Tibial nerve (tissue), 4 donors: ENCODE measurements at regions not wholly inside any gene's neighbourhood (a gene's known extent, or its start where the extent isn't known, plus 50 kb on each side); places are given as distances from the start of the nearest gene placed in this dataset.

ENCODE experiments used
- DNase-seq, 2 donors: peaks; one replicate each; pipeline ENCODE4 v3.0.0-alpha.2; 2019; ENCODE audit warnings: low spot score in 2 of 2
- H3K27ac ChIP-seq, 4 donors: fragments of 200-600 bp; sonication (generic) in 3 of 4; one replicate each; pipeline ENCODE4 v1.5.1; 2017 to 2019; ENCODE audit warnings: mild to moderate bottlenecking in 1 of 4
- H3K27me3 ChIP-seq, 2 donors: fragments of 200-600 bp; sonication (generic) in 1 of 2; one replicate each; pipeline versions ENCODE4 v1.5.1 to v1.6.0; 2017 to 2019
- H3K36me3 ChIP-seq, 3 donors: fragments of 200-600 bp; sonication (generic); one replicate each; pipeline ENCODE4 v1.5.1; 2018 to 2019
- H3K4me1 ChIP-seq, 4 donors: fragments of 200-600 bp; sonication (generic) in 3 of 4; one replicate each; pipeline ENCODE4 v1.5.1; 2017 to 2019
- H3K4me3 ChIP-seq, 4 donors: fragments of 200-600 bp; sonication (generic) in 3 of 4; one replicate each; pipeline ENCODE4 v1.5.1; 2017 to 2019; ENCODE audit warnings: mild to moderate bottlenecking in 1 of 4, moderate library complexity in 1 of 4
- H3K9me3 ChIP-seq, 4 donors: fragments of 200-600 bp; sonication (generic) in 3 of 4; one replicate each; pipeline ENCODE4 v1.5.1; 2017 to 2019
- EP300 ChIP-seq, 2 donors: sonication (generic); formaldehyde crosslinking; IDR thresholded peaks; one replicate each; pipeline ENCODE4 v1.6.1; 2017; ENCODE audit warnings: antibody characterized with exemption in 2 of 2, mild to moderate bottlenecking in 1 of 2
- POLR2A ChIP-seq, 2 donors: fragments of 450-650 bp; IDR thresholded peaks; one replicate each; pipeline ENCODE4 v1.6.1; 2017; ENCODE audit warnings: antibody characterized with exemption in 2 of 2, mild to moderate bottlenecking in 2 of 2, moderate library complexity in 2 of 2
- WGBS, 2 donors: methylation state at CpG; one replicate each; pipeline ENCODE4 v1.1.5; 2018; 5-methylcytosine and 5-hydroxymethylcytosine counted together
- TF ChIP-seq, protein P1 (sequence below), 5 experiments: fragments of 200-600 bp in 3 of 5; fragments of 450-650 bp in 2 of 5; sonication (generic) in 3 of 5; IDR thresholded peaks; one replicate each; pipeline ENCODE4 v1.5.1; 2016 to 2019; ENCODE audit warnings: antibody characterized with exemption in 5 of 5, mild to moderate bottlenecking in 3 of 5, moderate library complexity in 2 of 5

GRCh38 chr4:134610172-134610571 is 408.6 kb upstream of the PABPC4L start:
- Histone ChIP-seq H3K9me3 (no peaks in the 10 kb centered on the region), H3K4me1 (no peaks in the 10 kb centered on the region), H3K27ac (no peak overlapping the region), H3K36me3 (no peaks in the 10 kb centered on the region), H3K4me3 (no peak overlapping the region), H3K27me3 (no peaks in the 10 kb centered on the region)
- WGBS, 2 donors: 78 to 81% methylated on average over 1 of the region's 1 CpG
- DNase-seq: no peak
- TF ChIP-seq POLR2A (IDR thresholded peaks at IDR 0.05) (no peak), EP300 (IDR thresholded peaks at IDR 0.05) (no peak)
- TF ChIP-seq, protein P1, sequence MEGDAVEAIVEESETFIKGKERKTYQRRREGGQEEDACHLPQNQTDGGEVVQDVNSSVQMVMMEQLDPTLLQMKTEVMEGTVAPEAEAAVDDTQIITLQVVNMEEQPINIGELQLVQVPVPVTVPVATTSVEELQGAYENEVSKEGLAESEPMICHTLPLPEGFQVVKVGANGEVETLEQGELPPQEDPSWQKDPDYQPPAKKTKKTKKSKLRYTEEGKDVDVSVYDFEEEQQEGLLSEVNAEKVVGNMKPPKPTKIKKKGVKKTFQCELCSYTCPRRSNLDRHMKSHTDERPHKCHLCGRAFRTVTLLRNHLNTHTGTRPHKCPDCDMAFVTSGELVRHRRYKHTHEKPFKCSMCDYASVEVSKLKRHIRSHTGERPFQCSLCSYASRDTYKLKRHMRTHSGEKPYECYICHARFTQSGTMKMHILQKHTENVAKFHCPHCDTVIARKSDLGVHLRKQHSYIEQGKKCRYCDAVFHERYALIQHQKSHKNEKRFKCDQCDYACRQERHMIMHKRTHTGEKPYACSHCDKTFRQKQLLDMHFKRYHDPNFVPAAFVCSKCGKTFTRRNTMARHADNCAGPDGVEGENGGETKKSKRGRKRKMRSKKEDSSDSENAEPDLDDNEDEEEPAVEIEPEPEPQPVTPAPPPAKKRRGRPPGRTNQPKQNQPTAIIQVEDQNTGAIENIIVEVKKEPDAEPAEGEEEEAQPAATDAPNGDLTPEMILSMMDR (IDR thresholded peaks at IDR 0.05): no peak

- Histone ChIP-seq H3K36me3 (no peaks in the 10 kb centered on the region), H3K4me3 (no peak overlapping the region), H3K4me1 (no peaks in the 10 kb centered on the region), H3K27me3 (no peaks in the 10 kb centered on the region), H3K27ac (no peak overlapping the region), H3K9me3 (no peaks in the 10 kb centered on the region)
- WGBS, 2 donors: 67 to 100% methylated on average over 1 of the region's 1 CpG
- TF ChIP-seq EP300 (IDR thresholded peaks at IDR 0.05) (no peak), POLR2A (IDR thresholded peaks at IDR 0.05) (no peak)
- TF ChIP-seq, protein P1 (IDR thresholded peaks at IDR 0.05): no peak
- no peak for DNase-seq
Observed at GRCh38 chr4:134601706-134602105, 400.1 kb upstream of the PABPC4L start.

DNA sequence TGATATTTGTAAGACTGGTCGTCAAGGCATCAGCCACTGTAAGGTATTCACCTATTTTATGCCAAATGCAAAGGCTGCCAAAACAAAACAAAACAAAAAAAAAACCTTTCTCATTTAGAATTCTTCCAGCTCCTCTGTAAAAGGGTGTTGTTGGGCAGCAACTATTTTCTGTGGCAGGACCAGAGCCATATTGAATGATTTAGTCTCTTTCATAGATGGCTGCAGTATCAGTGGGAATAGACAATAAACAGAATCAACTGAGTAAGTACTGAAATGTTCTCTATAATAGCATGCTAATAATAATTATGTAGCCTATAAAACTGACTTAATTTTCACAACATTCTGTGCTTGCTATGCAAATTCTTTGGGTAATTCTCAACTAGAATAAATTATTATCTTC is 389.7 kb upstream of the PABPC4L start:
- TF ChIP-seq EP300 (IDR thresholded peaks at IDR 0.05): no peak
- no peak for TF ChIP-seq POLR2A (IDR thresholded peaks at IDR 0.05)
- TF ChIP-seq, protein P1 (IDR thresholded peaks at IDR 0.05): no peak
- H3K9me3 ChIP-seq: no peaks in the 10 kb centered on the region
- 63 to 80% methylated on average over 1 of the region's 1 CpG for WGBS, 2 donors
- no peak overlapping the region for H3K4me3 ChIP-seq
- no peaks in the 10 kb centered on the region for H3K4me1 ChIP-seq
- H3K36me3 ChIP-seq: no peaks in the 10 kb centered on the region
- no peak for DNase-seq
- no peaks in the 10 kb centered on the region for H3K27me3 ChIP-seq
- H3K27ac ChIP-seq: no peak overlapping the region

- Histone ChIP-seq H3K4me3 (no peak overlapping the region), H3K9me3 (no peaks in the 10 kb centered on the region), H3K4me1 (no peaks in the 10 kb centered on the region), H3K27ac (no peak overlapping the region), H3K27me3 (no peaks in the 10 kb centered on the region), H3K36me3 (no peaks in the 10 kb centered on the region)
- TF ChIP-seq, protein P1 (IDR thresholded peaks at IDR 0.05): no peak
- TF ChIP-seq EP300 (IDR thresholded peaks at IDR 0.05) (no peak), POLR2A (IDR thresholded peaks at IDR 0.05) (no peak)
- 40 to 49% methylated on average over 5 of the region's 5 CpGs for WGBS, 2 donors
- no peak for DNase-seq
Observed at GRCh38 chr4:134585972-134586371, 384.4 kb upstream of the PABPC4L start.

DNA sequence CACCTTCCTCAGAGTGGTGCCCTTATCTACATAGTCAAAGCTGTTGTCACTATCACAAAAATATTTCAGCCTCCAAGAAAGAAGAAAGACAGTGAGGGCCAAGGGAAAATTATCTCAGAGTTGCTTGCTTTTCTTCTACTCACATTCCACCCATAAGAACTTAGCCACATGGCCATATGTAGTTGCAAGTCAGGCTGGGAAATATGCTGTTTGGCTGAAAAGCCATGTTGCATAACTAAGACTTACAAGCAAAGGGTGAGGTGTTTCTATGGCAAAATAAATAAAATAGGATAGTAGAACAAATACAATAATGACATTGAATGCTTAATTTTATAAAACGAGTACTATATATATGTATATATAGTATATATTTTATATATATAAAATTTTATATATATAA is 365.9 kb upstream of the PABPC4L start:
- H3K4me3 ChIP-seq: no peak overlapping the region
- no peak overlapping the region for H3K27ac ChIP-seq
- TF ChIP-seq EP300 (IDR thresholded peaks at IDR 0.05) (no peak), POLR2A (IDR thresholded peaks at IDR 0.05) (no peak)
- TF ChIP-seq, protein P1 (IDR thresholded peaks at IDR 0.05): no peak
- H3K9me3 ChIP-seq: peaks cover 0 to 5% (median 0%) of the 10 kb centered on the region in 4 donors
- 90 to 100% methylated on average over 1 of the region's 1 CpG for WGBS, 2 donors
- no peaks in the 10 kb centered on the region for H3K4me1 ChIP-seq
- H3K27me3 ChIP-seq: no peaks in the 10 kb centered on the region
- DNase-seq: no peak
- no peaks in the 10 kb centered on the region for H3K36me3 ChIP-seq
